Chondrocyte (in vitro differentiated cells): ENCODE measurements at regions not wholly inside any gene's neighbourhood (a gene's known extent, or its start where the extent isn't known, plus 50 kb on each side); places are given as distances from the start of the nearest gene placed in this dataset.
"Not testable (repeated sequence)": the region's sequence is repeated elsewhere in the genome, so short reads cannot be mapped to it uniquely, and the experiment has no call there.

Experiments used
- DNase-seq: peaks from one replicate; pipeline ENCODE4 v3.0.0; 2021; ENCODE audit warnings: mixed read lengths, low spot score
- H3K27ac Mint-ChIP-seq: one replicate; pipeline ENCODE4 v1.8.0; 2021; ENCODE audit warnings: mild to moderate bottlenecking, moderate library complexity, mixed read lengths; ENCODE audit not compliant: unreplicated experiment
- H3K27me3 Mint-ChIP-seq: 2 replicates; pipeline ENCODE4 v1.8.0; 2021; ENCODE audit warnings: low read depth, mixed read lengths
- H3K36me3 Mint-ChIP-seq: 2 replicates; pipeline ENCODE4 v1.8.0; 2021; ENCODE audit warnings: low read depth, mixed read lengths
- H3K4me1 Mint-ChIP-seq: 2 replicates; pipeline ENCODE4 v1.8.0; 2021; ENCODE audit warnings: low read depth, mild to moderate bottlenecking, mixed read lengths
- H3K4me3 Mint-ChIP-seq: one replicate; pipeline ENCODE4 v1.8.0; 2021; ENCODE audit warnings: mild to moderate bottlenecking, moderate library complexity, mixed read lengths; ENCODE audit not compliant: unreplicated experiment
- H3K9me3 Mint-ChIP-seq: 2 replicates; pipeline ENCODE4 v1.8.0; 2021; ENCODE audit warnings: low read depth, mixed read lengths
- TF ChIP-seq, protein P1 (sequence below): fragments of 200-600 bp; sonication (generic); IDR thresholded peaks from 2 replicates; pipeline ENCODE4 v1.5.0; 2021; ENCODE audit warnings: antibody characterized with exemption, mild to moderate bottlenecking, moderate library complexity

DNA sequence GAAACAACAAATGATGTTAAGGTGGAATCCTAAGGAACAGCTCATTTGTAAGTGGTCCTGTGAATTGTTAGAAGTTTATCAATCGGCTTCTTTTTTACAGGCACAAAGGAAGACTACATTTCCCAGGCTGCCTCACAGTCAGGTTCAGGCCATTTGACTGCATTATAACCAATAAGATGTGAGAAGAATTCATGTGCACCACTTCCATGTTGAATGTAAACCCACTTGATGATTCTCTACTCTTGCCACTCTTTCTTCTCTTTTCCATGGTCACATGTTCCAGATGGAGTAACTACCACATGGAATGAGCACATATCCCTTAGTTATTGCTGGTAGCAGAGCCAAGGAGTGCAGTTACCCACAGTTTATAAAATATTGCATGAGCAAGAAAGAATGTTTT is 67.1 kb upstream of the GZMB start:
- TF ChIP-seq, protein P1, sequence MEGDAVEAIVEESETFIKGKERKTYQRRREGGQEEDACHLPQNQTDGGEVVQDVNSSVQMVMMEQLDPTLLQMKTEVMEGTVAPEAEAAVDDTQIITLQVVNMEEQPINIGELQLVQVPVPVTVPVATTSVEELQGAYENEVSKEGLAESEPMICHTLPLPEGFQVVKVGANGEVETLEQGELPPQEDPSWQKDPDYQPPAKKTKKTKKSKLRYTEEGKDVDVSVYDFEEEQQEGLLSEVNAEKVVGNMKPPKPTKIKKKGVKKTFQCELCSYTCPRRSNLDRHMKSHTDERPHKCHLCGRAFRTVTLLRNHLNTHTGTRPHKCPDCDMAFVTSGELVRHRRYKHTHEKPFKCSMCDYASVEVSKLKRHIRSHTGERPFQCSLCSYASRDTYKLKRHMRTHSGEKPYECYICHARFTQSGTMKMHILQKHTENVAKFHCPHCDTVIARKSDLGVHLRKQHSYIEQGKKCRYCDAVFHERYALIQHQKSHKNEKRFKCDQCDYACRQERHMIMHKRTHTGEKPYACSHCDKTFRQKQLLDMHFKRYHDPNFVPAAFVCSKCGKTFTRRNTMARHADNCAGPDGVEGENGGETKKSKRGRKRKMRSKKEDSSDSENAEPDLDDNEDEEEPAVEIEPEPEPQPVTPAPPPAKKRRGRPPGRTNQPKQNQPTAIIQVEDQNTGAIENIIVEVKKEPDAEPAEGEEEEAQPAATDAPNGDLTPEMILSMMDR = no peak
- no peak overlapping the region for H3K4me3 Mint-ChIP-seq
- DNase-seq = no peak
- H3K4me1 Mint-ChIP-seq = no peaks in the 10 kb centered on the region
- no peak overlapping the region for H3K27ac Mint-ChIP-seq
- H3K9me3 Mint-ChIP-seq = no peaks in the 10 kb centered on the region
- no peaks in the 10 kb centered on the region for H3K36me3 Mint-ChIP-seq
- peaks cover 7% of the 10 kb centered on the region for H3K27me3 Mint-ChIP-seq

DNA sequence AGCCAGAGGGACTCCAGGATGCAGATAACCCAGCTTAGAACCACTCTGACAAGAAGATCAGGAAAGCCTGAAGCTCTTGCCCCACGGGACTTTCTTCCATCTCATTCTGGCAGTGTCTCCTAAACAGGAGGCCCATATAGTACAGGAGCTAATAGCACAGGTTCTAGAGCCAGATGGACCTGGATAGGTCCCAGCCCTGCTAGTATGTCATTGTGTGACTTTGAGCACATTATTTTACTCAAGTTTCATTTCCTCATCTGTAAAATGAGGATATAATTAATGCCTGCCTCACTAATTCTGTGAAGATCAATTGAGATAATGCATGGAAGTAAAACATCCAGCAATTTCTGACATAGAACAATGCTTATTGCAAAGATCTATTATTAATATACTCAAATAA is 66.5 kb upstream of the GZMB start:
- DNase-seq = no peak
- H3K4me1 Mint-ChIP-seq = no peaks in the 10 kb centered on the region
- no peaks in the 10 kb centered on the region for H3K9me3 Mint-ChIP-seq
- no peak overlapping the region for H3K4me3 Mint-ChIP-seq
- peaks cover 7% of the 10 kb centered on the region for H3K27me3 Mint-ChIP-seq
- H3K36me3 Mint-ChIP-seq = no peaks in the 10 kb centered on the region
- TF ChIP-seq, protein P1 = no peak
- no peak overlapping the region for H3K27ac Mint-ChIP-seq

DNA sequence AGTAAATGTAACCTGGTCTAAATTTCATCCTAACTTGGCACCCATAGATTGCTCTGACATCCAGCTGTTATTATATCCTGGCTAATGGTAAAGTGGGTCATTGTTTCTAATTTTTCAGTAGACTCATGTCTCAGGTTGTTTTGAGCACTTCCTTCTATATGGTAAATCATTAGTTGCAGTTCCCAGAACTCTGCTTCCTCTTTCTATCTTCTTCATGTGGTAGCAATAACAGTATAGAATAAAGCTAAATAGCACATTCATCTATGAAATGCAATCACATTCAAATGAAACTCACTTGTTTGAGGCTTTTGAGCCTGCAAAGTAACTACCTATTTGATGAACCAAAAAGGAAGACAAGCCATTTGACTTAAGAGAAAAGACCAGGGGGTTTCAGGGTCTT is 65.1 kb upstream of the GZMB start:
- Mint-ChIP-seq H3K4me3 (no peak overlapping the region), H3K4me1 (no peaks in the 10 kb centered on the region), H3K9me3 (no peaks in the 10 kb centered on the region), H3K27ac (no peak overlapping the region), H3K27me3 (peaks cover 5% of the 10 kb centered on the region), H3K36me3 (no peaks in the 10 kb centered on the region)
- TF ChIP-seq, protein P1 = no peak
- DNase-seq = no peak

DNA sequence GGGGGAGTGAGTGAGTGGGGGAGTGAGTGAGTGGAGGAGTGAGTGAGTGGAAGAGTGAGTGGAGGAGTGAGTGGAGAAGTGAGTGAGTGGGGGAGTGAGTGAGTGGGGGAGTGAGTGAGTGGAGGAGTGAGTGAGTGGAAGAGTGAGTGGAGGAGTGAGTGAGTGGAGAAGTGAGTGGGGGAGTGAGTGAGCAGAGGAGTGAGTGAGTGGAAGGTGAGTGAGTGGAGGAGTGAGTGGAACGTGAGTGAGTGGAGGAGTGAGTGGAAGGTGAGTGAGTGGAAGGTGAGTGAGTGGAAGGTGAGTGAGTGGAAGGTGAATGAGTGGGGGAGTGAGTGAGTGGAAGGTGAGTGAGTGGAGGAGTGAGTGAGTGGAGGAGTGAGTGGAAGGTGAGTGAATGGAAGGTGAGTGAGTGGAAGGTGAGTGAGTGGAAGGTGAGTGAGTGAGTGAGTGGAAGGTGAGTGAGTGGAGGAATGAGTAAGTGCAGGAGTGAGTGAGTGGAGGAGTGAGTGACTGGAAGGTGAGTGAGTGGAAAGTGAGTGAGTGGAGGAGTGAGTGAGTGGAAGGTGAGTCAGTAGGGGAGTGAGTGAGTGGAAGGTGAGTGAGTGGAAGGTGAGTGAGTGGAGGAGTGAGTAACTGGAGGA is 62.4 kb upstream of the GZMB start:
- H3K27me3 Mint-ChIP-seq, H3K4me1 Mint-ChIP-seq, H3K27ac Mint-ChIP-seq, H3K9me3 Mint-ChIP-seq, H3K4me3 Mint-ChIP-seq, H3K36me3 Mint-ChIP-seq, DNase-seq: not testable (repeated sequence)

DNA sequence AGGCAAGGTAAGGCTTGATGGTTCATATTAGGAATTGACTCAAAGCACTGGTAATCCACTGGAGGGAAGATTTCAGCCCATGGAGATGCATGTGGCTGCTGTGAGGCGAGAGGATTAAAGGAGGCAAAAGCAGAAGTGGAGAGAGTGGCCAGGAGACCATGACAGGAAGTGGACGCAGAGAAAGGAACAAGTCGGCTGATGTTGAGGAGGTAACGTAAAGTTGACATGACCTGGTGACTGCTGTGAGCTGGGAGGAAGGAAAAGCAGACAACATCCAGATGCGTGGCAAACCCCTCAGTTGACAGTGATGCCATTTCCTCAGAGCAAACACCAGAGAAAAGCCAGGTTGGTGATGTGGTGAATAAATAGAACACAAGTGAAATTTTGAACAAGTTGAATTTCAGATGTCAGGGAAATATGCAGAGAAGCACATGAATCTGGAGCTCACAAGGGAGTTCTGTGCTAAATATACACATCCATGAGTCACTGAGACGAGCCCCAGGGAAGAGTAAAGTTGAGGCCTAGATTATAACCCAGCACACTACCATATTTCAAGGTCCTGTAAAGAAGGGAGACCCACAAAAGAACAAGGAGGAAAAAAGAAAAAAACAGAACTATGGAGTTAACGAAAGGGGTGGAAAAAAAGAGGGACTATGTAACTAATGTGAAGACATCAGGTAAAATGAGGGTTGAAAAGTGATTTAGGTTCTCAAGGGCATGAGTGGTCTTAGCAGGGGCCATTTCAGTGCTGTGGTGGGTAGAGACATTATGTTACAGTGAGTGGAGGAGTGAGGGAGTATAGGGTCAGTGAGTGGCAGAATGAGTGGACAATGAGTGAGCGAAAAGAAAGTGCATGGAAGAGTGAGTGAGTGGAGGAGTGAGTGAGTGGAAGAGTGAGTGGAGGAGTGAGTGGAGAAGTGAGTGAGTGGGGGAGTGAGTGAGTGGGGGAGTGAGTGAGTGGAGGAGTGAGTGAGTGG is 61.6 kb upstream of the GZMB start:
- H3K9me3 Mint-ChIP-seq = no peaks in the 10 kb centered on the region
- no peak overlapping the region for H3K4me3 Mint-ChIP-seq
- TF ChIP-seq, protein P1 = no peak
- no peaks in the 10 kb centered on the region for H3K4me1 Mint-ChIP-seq
- H3K27me3 Mint-ChIP-seq = peaks cover 10% of the 10 kb centered on the region
- H3K36me3 Mint-ChIP-seq = no peaks in the 10 kb centered on the region
- H3K27ac Mint-ChIP-seq = no peak overlapping the region
- no peak for DNase-seq
